Ishikawa (cell line): ENCODE measurements at regions not wholly inside any gene's neighbourhood (a gene's known extent, or its start where the extent isn't known, plus 50 kb on each side); places are given as distances from the start of the nearest gene placed in this dataset.

ENCODE experiments used
- CEBPB ChIP-seq: IDR thresholded peaks from 2 replicates; pipeline ENCODE4 v1.6.1; 2012
- EP300 ChIP-seq: IDR thresholded peaks from 2 replicates; pipeline ENCODE4 v1.6.1; 2012; ENCODE audit warnings: borderline replicate concordance
- FOXM1 ChIP-seq: IDR thresholded peaks from 2 replicates; pipeline ENCODE4 v1.6.1; 2012; ENCODE audit warnings: low read depth, borderline replicate concordance
- MAX ChIP-seq: IDR thresholded peaks from 2 replicates; pipeline ENCODE4 v1.6.1; 2012
- NFIC ChIP-seq: IDR thresholded peaks from 2 replicates; pipeline ENCODE4 v1.6.1; 2012
- REST ChIP-seq: IDR thresholded peaks from 2 replicates; pipeline ENCODE4 v1.6.1; 2012; ENCODE audit warnings: low read depth, mild to moderate bottlenecking
- TAF1 ChIP-seq: IDR thresholded peaks from 2 replicates; pipeline ENCODE4 v1.6.1; 2012; ENCODE audit warnings: low read depth, mild to moderate bottlenecking
- USF1 ChIP-seq: IDR thresholded peaks from 2 replicates; pipeline ENCODE4 v1.6.1; 2012
- YY1 ChIP-seq: IDR thresholded peaks from 2 replicates; pipeline ENCODE4 v1.6.1; 2012; ENCODE audit warnings: low read depth

- TF ChIP-seq YY1 (no peak), USF1 (no peak), EP300 (no peak), REST (no peak), FOXM1 (no peak), MAX (no peak), CEBPB (no peak), TAF1 (no peak), NFIC (no peak)
These were observed 97.1 kb upstream of the FAM98A start for GRCh38 chr2:33696234-33696633.
